WTC11 (cell line): ENCODE measurements at regions not wholly inside any gene's neighbourhood (a gene's known extent, or its start where the extent isn't known, plus 50 kb on each side); places are given as distances from the start of the nearest gene placed in this dataset.

Experiments used
- ATAC-seq: fragments of 200-7000 bp; cut with Tn5 transposase; 2 replicates; pipeline ENCODE4 v1.10.0; 2021; ENCODE audit warnings: mild to moderate bottlenecking, moderate library complexity
- CTCF ChIA-PET: fragments of 300-600 bp; sonication (Branson Sonifier 250); formaldehyde crosslinking; loops from one replicate; lab custom pipeline; 2021; ENCODE audit warnings: antibody characterized with exemption; lab: Charles Lee
- POLR2A ChIA-PET: fragments of 350-600 bp; sonication (Branson Sonifier 250); formaldehyde crosslinking; loops from one replicate; lab custom pipeline; 2021; ENCODE audit warnings: antibody characterized with exemption; lab: Charles Lee
- DNase-seq: peaks from one replicate; pipeline ENCODE4 v3.0.0; 2021; ENCODE audit warnings: low spot score
- H3K27ac Mint-ChIP-seq: 2 replicates; pipeline ENCODE4 v1.8.0; 2021; ENCODE audit warnings: mixed read lengths
- H3K27me3 Mint-ChIP-seq: 2 replicates; pipeline ENCODE4 v1.8.0; 2021; ENCODE audit warnings: low read depth, mild to moderate bottlenecking, moderate library complexity, mixed read lengths
- H3K36me3 Mint-ChIP-seq: 2 replicates; pipeline ENCODE4 v1.8.0; 2021; ENCODE audit warnings: mixed read lengths
- H3K4me1 Mint-ChIP-seq: 2 replicates; pipeline ENCODE4 v1.8.0; 2022; ENCODE audit warnings: mixed read lengths
- H3K4me3 Mint-ChIP-seq: 2 replicates; pipeline ENCODE4 v1.8.0; 2021; ENCODE audit warnings: mild to moderate bottlenecking, moderate library complexity, mixed read lengths
- H3K9me3 Mint-ChIP-seq: 2 replicates; pipeline ENCODE4 v1.8.0; 2021; ENCODE audit warnings: mixed read lengths
- AR ChIP-seq: fragments of 250-450 bp; sonication (Bioruptor Pico); IDR thresholded peaks from 2 replicates; pipeline ENCODE4 v1.9.0; 2021; ENCODE audit warnings: mild to moderate bottlenecking
- CBFB ChIP-seq: sonication (generic); formaldehyde crosslinking; IDR thresholded peaks from 2 replicates; pipeline ENCODE4 v1.8.1; 2022; ENCODE audit warnings: mild to moderate bottlenecking, low read depth, missing genetic modification reagents
- CREB1 ChIP-seq: sonication (generic); formaldehyde crosslinking; IDR thresholded peaks from 2 replicates; pipeline ENCODE4 v1.8.0; 2023; ENCODE audit warnings: mild to moderate bottlenecking, missing genetic modification reagents
- ELF4 ChIP-seq: sonication (generic); formaldehyde crosslinking; IDR thresholded peaks from 2 replicates; pipeline ENCODE4 v1.8.1; 2022; ENCODE audit warnings: low read depth, mild to moderate bottlenecking, moderate library complexity, missing genetic modification reagents
- ESRRA ChIP-seq: sonication (generic); formaldehyde crosslinking; IDR thresholded peaks from 2 replicates; pipeline ENCODE4 v1.8.1; 2022; ENCODE audit warnings: mild to moderate bottlenecking, missing genetic modification reagents, borderline replicate concordance
- GTF2I ChIP-seq: fragments of 250-450 bp; sonication (Bioruptor Pico); conservative IDR thresholded peaks from 2 replicates; pipeline ENCODE4 v1.4.0; 2021; ENCODE audit warnings: mild to moderate bottlenecking
- IRF2 ChIP-seq: sonication (generic); formaldehyde crosslinking; IDR thresholded peaks from 2 replicates; pipeline ENCODE4 v1.8.0; 2022; ENCODE audit warnings: low read depth, missing genetic modification reagents, borderline replicate concordance
- JAZF1 ChIP-seq: fragments of 250-450 bp; sonication (Bioruptor Pico); IDR thresholded peaks from 2 replicates; pipeline ENCODE4 v1.9.0; 2021; ENCODE audit warnings: moderate library complexity, mild to moderate bottlenecking, inconsistent platforms
- KAT7 ChIP-seq: sonication (generic); formaldehyde crosslinking; IDR thresholded peaks from 2 replicates; pipeline ENCODE4 v1.8.1; 2023; ENCODE audit warnings: missing genetic modification reagents, mild to moderate bottlenecking, borderline replicate concordance
- NR3C1 ChIP-seq: sonication (generic); formaldehyde crosslinking; conservative IDR thresholded peaks from 2 replicates; pipeline ENCODE4 v1.8.1; 2023; ENCODE audit warnings: low read depth, mild to moderate bottlenecking, missing genetic modification reagents
- RORB ChIP-seq: fragments of 250-450 bp; sonication (Bioruptor Pico); IDR thresholded peaks from 2 replicates; pipeline ENCODE4 v1.9.0; 2021; ENCODE audit warnings: mild to moderate bottlenecking
- TCF7 ChIP-seq: sonication (generic); formaldehyde crosslinking; IDR thresholded peaks from 2 replicates; pipeline ENCODE4 v1.8.0; 2022; ENCODE audit warnings: mild to moderate bottlenecking, low read depth, missing genetic modification reagents, moderate library complexity
- USF1 ChIP-seq: sonication (generic); formaldehyde crosslinking; IDR thresholded peaks from 2 replicates; pipeline ENCODE4 v1.8.0; 2022; ENCODE audit warnings: mild to moderate bottlenecking, missing genetic modification reagents
- ZNF232 ChIP-seq: sonication (generic); formaldehyde crosslinking; IDR thresholded peaks from 2 replicates; pipeline ENCODE4 v1.8.0; 2022; ENCODE audit warnings: mild to moderate bottlenecking, missing genetic modification reagents
- ZNF317 ChIP-seq: sonication (generic); formaldehyde crosslinking; IDR thresholded peaks from 2 replicates; pipeline ENCODE4 v1.8.1; 2023; ENCODE audit warnings: low read depth, mild to moderate bottlenecking, moderate library complexity, missing genetic modification reagents, borderline replicate concordance
- TF ChIP-seq, protein P1 (sequence below): fragments of 250-450 bp; sonication (Bioruptor Pico); IDR thresholded peaks from 2 replicates; pipeline ENCODE4 v1.9.0; 2021; ENCODE audit warnings: mild to moderate bottlenecking
- TF ChIP-seq, protein P2 (sequence below): sonication (generic); formaldehyde crosslinking; IDR thresholded peaks from 2 replicates; pipeline ENCODE4 v1.8.0; 2022; ENCODE audit warnings: mild to moderate bottlenecking, missing genetic modification reagents

DNA sequence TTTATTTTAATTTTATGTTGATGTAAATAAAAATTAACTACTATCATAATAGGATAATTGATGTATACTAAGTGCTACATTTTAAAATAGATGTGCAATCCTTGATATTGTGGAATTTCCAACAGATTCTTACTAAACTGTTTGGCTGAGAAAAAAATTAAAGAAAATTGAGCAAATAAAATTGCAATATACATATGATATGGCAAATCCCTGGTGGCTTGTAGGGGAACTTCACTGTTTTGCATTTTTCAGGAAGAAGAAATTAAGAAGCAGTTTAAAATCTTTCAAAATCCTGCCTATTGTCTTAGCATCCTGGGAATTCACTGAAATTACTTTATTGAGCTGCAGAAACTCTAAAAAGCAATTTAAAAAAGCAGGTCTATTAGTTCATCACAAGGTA is 191.4 kb upstream of the ADGRB3 start (continued):
- TF ChIP-seq KAT7 (CRISPR knock-in tag) (no peak), JAZF1 (CRISPR knock-in tag) (no peak), TCF7 (no peak), ZNF317 (CRISPR knock-in tag) (no peak), ZNF232 (no peak), CREB1 (CRISPR knock-in tag) (no peak), AR (no peak)
- TF ChIP-seq, protein P1, sequence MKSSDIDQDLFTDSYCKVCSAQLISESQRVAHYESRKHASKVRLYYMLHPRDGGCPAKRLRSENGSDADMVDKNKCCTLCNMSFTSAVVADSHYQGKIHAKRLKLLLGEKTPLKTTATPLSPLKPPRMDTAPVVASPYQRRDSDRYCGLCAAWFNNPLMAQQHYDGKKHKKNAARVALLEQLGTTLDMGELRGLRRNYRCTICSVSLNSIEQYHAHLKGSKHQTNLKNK (CRISPR knock-in tag) = no peak

GRCh38 chr6:68427630-68428029 is 207.5 kb upstream of the ADGRB3 start:
- Mint-ChIP-seq H3K36me3 (no peaks in the 10 kb centered on the region), H3K4me1 (no peaks in the 10 kb centered on the region), H3K9me3 (0 out of 2 replicates have a peak, but pooled peaks cover 4% of the 10 kb centered on the region), H3K27ac (no peak overlapping the region), H3K4me3 (no peak overlapping the region), H3K27me3 (no peaks in the 10 kb centered on the region)
- CTCF ChIA-PET = no interaction called here
- POLR2A ChIA-PET = no interaction called here
- ATAC-seq = no peak
- no peak for DNase-seq
- TF ChIP-seq NR3C1 (CRISPR knock-in tag) = no peak
- no peak for TF ChIP-seq CBFB (CRISPR knock-in tag)
- no peak for TF ChIP-seq IRF2 (CRISPR knock-in tag)
- no peak for TF ChIP-seq RORB (CRISPR knock-in tag)
- TF ChIP-seq, protein P2, sequence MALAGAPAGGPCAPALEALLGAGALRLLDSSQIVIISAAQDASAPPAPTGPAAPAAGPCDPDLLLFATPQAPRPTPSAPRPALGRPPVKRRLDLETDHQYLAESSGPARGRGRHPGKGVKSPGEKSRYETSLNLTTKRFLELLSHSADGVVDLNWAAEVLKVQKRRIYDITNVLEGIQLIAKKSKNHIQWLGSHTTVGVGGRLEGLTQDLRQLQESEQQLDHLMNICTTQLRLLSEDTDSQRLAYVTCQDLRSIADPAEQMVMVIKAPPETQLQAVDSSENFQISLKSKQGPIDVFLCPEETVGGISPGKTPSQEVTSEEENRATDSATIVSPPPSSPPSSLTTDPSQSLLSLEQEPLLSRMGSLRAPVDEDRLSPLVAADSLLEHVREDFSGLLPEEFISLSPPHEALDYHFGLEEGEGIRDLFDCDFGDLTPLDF = no peak
- TF ChIP-seq CREB1 (CRISPR knock-in tag) = no peak
- TF ChIP-seq USF1 (CRISPR knock-in tag) = no peak
- TF ChIP-seq, protein P1 (CRISPR knock-in tag) = no peak
- TF ChIP-seq ESRRA (CRISPR knock-in tag) = no peak
- TF ChIP-seq, all 79 proteins: peak for 0

- Mint-ChIP-seq H3K9me3 (no peaks in the 10 kb centered on the region), H3K36me3 (no peaks in the 10 kb centered on the region), H3K27me3 (no peaks in the 10 kb centered on the region), H3K27ac (no peak overlapping the region), H3K4me3 (no peak overlapping the region), H3K4me1 (no peaks in the 10 kb centered on the region)
- DNase-seq (no peak), ATAC-seq (no peak)
- CTCF ChIA-PET = no interaction called here
- TF ChIP-seq ELF4 (CRISPR knock-in tag) = no peak
- no peak for TF ChIP-seq GTF2I (CRISPR knock-in tag)
- POLR2A ChIA-PET = no interaction called here
Measured at GRCh38 chr6:68410021-68410420, 225.1 kb upstream of the ADGRB3 start.
